Stimulated activated CD4-positive, alpha-beta T cell treated with anti-CD3 and anti-CD28 coated beads, Interleukin-12 subunit alpha, Interleukin-12 subunit beta, amount 100 ng/mL, for 24 hours (primary cell): ENCODE measurements at regions not wholly inside any gene's neighbourhood (a gene's known extent, or its start where the extent isn't known, plus 50 kb on each side); places are given as distances from the start of the nearest gene placed in this dataset.
"Not testable (repeated sequence)": the region's sequence is repeated elsewhere in the genome, so short reads cannot be mapped to it uniquely, and the experiment has no call there.

ENCODE experiments used
- DNase-seq, 2 experiments: peaks; one replicate each; pipeline ENCODE4 v3.0.0-alpha.2; 2020; ENCODE audit warnings: low read depth in 2 of 2

DNA sequence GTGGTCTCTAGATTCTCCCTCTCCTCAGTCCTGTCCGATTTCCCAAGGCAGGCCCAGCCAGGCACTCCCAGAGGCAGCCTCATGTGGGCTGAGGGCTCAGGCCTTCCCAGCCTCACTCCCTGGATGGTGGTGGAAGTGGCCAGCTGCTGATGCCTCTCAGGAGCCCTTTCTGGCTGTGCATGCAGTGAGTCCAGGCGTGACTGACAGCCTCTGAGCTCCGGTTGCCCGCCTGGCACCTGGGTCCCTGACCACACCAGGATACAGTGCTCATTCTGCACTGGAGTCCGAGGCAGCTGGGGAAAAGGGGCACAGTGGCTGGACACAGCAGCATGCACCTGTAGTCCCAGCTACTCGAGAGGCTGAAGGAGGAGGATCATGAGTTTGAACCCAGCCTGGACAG lies 132.6 kb downstream of the CUL2 start:
- no peak for DNase-seq

DNA sequence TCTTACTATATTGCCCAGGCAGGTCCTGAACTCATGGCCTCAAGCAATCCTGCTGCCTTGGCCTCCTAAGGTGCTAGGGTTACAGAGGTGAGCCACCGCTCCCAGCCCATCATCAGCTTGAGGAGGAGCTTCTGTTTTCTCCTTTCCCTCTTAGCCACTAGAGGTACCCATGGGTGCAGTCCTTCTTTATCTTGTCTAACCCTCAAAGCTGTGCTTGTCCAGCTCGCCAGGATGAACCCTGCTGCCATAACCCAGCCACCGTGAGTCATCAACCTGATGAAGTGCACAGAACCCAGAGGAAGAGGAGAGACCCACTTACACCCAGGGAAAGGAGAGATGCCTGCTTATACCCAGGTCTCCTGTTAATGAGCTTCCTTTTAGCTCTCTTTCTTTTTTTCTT lies 133.4 kb downstream of the CUL2 start:
- DNase-seq, result no peak

DNA sequence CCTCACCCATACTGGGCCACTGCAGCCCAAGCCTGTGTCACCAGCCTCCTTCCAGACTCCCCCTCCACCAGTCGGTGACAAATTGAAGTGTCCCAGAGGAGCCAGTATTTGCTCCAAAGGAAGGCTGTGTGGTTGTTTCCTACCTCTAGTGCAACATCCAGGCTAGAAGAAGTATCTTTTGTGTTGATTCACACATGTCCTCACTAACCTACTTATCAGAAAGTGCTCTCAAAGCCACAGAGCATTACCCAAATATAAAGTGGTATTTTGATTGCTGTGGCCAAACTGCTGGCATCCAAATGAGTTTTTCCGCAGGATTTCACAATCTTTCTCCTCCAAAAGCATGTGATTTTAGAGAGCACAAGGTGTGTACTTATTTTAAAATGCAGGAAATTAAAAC lies 134.8 kb downstream of the CUL2 start:
- DNase-seq, result no peak

DNA sequence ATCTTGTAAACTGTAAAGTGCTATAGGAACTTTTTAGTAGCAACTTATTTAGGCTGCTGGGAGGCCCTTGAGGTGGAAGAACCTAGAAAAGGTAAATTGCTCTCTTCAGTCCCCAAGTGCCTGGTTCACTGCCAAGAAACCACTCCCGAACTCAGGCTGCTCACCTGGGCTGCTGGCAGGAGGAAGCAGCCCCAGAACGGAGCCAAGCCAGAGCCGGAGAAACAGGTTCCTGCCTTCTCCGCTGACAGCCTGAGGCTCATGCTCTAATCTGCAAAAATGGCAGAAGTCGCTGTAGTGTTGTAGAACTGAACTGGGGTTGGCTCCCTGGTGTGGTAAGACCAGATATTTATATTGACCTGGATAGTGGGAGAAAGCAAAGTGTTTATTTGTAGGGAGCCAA lies 136.0 kb downstream of the CUL2 start:
- DNase-seq, result no peak

DNA sequence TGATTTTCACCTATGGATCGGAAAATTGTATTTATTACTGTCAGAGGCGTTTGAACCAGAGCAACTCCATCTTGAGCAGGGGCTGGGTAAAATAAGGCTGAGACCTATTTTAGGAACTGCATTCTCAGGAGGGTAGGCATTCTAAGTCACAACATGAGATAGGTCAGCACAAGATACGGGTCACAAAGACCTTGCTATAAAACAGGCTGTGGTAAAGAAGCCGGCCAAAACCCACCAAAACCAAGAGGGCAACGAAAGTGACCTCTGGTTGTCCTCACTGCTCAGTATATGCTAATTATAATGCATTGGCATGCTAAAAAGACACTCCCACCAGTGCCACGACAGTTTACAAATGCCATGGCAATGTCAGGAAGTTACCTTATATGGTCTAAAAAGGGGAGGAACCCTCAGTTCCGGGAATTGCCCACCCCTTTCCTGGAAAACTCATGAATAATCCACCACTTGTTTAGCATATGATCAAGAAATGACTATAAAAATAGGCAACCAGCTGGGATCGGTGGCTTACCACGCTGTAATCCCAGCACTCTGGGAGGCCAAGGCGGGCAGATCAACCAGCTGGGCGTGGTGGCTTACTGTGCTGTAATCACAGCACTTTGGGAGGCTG lies 136.3 kb upstream of the PARD3 start:
- peak in 1 of 2 experiments; percentile 28 for DNase-seq

DNA sequence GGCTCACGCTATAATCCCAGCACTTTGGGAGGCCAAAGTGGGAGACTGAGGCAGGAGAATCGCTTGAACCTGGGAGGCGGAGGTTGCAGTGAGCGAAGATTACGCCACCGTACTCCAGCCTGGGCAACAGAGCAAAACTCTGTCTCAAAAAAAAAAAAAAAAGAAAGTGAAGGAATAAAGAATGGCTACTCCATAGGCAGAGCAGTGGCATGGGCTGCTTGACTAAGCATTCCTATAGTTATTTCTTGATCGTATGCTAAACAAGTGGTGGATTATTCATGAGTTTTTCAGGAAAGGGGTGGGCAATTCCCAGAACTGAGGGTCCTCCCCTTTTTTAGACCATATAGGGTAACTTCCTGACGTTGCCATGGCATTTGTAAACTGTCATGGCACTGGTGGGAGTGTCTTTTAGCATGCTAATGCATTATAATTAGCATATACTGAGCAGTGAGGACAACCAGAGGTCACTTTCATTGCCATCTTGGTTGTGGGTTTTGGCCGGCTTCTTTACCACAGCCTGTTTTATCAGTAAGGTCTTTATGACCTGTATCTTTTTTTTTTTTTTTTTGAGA lies 130.9 kb upstream of the PARD3 start:
- not testable (repeated sequence) for DNase-seq

DNA sequence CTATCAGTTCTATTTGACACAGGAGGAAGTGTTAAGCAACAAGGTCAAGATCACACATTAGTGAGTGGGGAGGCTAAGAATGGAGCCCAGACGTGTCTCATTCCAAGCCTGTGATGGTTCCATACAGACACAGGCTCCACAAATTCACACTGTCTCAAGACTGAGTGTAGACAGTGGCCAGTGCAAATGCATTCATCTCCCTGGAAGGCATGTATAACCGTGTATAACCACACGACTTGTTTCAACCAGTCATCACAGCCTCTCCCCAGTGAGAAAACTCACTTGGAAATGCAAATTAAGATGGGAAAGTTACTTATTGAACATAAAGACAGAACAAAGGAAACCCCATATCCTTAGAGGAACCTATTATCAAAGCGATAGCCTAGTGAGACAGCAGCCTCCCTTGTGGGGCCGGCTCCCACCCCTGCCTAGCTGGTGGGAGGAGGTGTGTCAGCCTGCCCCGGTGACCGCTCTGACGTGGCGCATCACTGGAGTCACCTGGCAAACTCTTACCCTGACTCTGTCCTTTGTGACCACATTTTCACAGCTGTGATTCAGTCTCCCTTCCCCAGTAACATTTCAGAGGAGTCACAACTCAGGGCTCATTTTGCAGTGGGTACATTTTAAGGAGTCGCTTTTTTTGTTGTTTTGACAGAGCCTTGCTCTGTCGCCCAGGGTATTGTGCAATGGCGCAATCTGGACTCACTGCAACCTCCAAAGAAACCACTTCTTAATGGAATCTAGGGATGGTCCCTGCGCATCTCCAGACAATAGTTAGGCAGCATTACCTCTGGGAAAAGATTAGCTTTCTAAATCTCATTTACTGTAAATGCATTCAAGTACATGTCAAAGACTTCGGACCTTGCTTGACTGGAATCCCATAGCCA lies 126.6 kb upstream of the PARD3 start:
- no peak for DNase-seq

DNA sequence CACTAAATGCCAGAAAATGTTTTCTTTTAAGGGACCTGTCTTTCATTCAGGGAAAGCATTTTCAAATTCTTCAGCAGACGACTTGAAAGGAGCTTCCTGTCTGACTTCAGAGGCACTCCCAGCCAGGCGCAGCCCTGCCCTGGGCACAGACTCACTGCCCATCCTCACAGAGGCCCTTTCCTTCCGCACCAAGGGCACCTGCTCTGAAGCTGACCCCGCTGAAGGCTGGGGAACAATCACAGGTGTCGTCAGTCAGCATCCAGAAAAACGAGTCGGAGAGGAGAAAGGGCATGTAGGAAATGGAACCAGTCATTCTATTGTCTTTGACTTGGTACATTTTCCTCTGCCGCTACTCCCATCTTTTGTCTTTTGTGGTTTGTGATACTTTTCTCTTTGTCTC lies 125.3 kb upstream of the PARD3 start:
- no peak for DNase-seq

DNA sequence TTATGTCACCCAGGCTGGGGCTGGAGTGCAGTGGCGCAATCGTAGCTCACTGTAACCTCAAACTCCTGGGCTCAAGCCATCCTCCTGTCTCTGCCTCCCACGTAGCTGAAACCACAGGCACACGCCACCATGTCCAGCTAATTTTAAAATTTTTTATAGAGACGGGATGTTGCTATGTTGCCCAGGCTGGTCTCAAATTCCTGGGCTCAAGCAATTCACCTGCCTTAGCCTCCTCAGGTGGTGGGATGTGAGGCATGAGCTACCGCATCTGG lies 123.2 kb upstream of the PARD3 start:
- no peak for DNase-seq

DNA sequence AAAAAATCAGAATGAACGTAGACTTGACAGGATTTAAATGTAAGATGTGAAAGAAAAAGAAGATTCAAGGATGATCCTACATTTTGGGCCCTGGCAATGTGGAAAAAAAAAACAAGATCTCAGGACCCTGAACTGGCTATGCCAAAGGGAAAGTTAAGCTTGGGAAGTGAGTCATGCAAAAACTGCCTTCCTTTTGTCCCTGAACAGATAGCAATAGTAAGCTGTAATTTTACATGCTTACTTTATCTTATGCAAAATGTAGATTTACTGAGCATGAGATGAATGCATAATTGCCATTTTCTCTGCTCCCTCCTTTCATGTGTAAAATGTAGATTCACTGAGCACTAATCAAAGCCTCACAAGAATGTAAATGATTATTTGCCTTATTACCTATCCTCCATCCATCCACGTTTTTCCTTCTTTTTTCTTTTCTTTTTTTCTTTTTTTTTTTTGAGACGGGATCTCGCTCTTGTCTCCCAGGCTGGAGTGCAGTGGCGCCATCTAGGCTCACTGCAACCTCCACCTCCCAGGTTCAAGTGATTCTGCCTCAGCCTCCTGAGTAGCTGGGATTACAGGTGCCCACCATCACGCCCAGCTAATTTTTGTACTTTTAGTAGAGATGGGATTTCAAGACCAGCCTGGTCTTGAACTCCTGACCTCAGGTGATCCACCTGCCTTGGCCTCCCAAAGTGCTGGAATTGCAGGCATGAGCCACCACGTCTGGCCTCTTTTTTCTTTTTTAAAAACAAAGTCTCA lies 122.7 kb upstream of the PARD3 start:
- not testable (repeated sequence) for DNase-seq

DNA sequence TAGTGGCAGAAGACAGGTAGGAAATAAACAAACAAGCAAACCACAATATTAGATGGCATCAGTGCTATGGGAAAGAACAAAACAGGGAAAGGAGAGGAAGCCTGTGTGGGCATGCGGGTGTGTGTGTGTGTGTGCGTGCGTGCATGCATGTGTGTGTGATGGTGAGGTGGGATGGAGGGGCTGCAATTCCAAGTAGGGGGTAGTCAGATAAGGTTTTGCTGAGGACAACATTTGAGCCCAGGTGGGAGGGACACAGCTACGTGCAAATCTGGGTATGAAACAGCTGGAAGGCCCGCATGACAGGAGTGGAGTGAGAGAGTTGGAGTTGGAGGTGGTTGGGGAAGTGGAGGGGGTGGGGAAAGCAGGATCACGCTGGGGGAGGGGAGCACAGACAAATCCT lies 121.0 kb upstream of the PARD3 start:
- DNase-seq, result no peak

DNA sequence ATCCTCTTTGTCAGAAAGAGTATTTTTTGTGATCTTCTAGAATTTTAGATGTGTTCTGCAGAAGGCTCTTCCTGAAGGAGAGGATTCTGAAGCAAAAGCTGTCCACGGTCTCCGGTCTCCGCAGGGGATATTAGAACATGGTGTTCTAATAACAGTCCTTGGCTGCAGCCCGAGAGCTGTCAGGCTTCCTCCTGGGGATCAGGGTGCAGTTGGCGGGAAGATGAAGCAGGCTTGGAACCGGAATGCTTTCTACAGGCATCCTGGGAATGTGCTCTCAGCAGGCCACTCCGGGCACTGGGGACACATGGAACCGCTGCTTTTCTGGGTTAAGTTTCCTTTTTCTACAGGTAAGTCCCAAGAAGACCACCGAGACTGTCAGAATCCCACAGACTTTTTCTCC lies 118.6 kb upstream of the PARD3 start:
- DNase-seq, result no peak

DNA sequence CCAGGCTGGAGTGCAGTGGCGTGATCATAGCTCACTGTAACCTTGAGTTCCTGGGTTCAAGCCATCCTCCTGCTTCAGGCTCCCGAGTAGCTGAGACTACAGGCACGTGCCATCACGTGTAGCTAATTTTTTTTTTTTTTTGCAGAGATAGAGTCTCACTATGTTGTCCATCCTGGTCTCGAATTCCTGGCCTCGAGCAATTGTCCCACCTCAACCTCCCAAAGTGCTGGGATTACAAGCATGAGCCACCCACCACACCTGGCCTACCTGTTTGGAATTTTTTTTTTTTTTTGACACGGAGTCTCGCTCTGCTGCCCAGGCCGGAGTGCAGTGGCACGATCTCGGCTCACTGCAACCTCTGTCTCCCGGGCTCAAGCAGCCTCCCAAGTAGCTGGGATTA lies 117.1 kb upstream of the PARD3 start:
- DNase-seq, result no peak

DNA sequence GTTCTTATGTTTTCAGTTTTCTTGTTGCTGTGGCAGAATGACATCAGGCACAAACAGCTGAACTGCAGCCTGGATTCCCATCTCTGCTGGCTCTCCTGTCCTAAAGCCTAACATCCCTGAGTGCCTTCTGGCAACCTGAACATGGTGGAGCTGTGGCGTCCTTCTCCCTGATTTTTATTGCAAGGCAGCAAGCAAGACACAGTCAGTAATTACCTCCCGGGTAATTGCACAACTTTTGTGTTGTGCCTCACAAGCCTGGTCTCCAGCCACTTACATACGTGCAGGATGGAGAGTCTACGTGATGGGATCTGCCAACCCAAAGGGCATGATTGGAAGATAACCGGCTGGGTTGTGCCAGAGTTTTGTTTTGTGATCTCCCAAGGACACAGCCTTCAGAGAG lies 116.1 kb upstream of the PARD3 start:
- DNase-seq, result no peak

DNA sequence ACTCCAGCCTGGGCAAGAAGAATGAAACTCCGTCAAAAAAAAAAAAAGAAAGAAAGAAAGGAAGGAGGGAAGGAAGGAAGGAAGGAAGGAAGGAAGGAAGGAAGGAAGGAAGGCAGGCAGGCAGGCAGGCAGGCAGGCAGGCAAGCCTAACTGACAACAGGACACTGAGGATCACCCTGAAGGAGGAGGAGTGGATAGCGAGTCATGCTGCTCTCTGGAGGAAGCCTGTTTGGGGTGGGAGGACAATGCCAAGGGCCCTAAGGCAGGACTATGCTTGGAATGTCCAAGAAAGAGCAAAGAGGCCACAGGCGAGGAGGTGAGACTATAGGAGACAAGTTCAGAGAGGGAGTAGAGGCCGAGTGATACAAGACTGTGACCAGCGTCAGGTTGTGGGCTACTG lies 107.0 kb upstream of the PARD3 start:
- DNase-seq, result no peak

DNA sequence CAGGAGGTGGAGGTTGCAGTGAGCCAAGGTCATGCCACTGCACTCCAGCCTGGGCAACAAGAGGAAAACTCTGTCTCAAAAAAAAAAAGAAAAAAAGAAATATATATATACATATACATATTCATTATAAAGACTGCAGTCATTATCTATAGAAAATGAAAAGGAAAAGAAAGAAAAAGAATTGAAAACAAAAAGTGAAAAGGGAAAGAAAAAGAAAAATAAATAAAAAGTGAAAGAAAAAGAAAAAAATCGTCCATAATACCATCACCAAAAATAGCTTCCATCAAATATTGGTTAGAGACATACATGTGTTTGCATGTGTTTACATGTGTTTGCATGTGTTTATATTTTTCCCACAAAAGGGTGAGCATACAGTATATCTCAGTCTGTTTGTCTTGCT lies 105.5 kb upstream of the PARD3 start:
- no peak for DNase-seq

DNA sequence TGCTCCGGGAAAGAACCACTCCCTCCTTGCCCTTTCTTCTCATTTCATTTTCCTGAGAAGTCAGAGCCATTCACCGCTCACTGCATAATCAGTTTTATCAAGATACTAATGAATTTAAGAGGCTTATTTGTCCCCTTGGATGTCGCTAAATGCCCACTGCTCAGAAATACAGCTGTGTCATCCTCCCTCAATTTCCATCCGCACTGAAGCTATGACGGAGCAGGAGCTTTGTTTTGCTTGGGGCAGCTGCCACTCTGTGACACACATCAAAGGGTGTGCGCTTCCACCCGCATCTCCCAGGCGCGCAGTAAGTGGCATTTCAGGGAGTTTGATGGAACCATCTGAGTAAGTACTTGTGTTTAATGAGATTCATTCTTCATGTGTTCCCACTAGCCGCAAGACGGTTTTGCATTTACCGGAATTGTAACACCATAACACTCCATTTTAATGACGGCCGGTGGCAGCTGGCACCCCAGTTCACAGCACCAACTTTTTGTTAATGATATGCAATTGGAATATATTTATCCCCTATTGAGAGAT lies 103.8 kb upstream of the PARD3 start:
- DNase-seq, result no peak

DNA sequence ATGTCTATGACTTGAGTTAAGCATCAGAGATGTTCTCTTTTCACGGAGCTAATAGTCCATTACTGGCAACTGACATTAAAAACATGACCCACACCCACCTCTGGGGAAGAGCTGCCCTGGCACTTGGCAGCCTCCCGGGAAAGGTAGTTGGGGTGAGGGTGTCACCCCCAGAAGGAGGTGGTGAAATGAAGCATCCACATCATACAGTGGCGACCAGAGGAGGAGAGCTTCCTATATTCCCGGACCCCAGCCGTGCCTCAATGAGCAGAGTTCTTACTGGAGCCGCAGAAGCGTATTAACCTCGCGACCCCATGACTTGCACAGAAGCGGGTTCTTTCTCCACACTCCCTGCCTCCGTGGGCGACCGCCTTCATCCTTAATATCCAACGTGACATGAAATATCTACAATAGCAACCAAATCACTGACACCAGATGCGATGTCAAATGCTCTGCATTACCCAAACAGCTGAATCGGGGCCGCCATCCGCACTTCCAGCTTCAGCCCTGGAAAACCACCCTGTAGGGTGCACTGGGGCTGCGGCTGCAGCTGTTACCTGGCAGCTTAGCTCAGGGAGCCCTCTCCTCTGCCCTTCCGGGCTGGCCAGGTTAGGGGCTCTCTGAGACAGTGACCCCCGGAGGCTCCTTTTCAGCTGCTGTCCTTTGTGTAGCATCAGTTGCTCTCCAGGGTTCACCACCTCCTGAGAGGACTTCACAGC lies 103.1 kb upstream of the PARD3 start:
- DNase-seq, result no peak

DNA sequence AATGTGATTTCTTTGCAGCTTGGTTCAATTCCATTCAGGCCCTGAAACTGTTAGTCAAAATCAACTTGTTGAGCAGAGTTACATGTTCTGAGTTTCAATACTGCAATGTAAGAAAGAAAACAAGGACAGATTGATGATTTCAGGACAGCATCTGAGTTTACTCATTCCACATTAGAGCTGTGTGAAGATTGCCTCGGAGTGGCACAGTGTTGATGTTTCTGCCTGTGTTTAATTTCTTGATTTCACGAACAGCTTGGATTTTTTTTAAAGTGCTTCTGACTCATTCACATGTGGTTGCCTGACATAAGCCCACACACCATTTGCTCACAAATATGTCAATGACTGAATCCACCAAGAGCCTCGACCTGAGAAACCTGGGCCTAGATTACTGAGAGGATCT lies 101.2 kb upstream of the PARD3 start:
- DNase-seq, result no peak

DNA sequence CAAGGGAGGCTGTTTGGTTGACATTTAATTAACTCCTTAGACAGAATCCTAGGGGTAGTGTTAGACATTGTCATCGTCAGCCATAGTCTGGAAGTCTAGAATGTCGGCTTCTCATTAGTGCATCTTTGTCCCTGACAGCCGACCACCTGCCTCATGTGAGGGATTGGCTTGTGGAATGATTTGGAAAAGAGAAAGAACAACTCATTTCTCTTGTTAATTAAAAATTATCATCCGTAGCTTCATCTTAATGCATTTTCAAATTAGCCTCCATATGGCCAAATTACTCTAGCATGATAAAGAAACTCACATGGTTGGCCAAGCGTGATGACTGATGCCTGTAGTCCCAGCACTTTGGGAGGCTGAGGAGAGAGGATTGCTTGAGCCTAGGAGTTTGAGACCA lies 97.7 kb upstream of the PARD3 start:
- no peak for DNase-seq

DNA sequence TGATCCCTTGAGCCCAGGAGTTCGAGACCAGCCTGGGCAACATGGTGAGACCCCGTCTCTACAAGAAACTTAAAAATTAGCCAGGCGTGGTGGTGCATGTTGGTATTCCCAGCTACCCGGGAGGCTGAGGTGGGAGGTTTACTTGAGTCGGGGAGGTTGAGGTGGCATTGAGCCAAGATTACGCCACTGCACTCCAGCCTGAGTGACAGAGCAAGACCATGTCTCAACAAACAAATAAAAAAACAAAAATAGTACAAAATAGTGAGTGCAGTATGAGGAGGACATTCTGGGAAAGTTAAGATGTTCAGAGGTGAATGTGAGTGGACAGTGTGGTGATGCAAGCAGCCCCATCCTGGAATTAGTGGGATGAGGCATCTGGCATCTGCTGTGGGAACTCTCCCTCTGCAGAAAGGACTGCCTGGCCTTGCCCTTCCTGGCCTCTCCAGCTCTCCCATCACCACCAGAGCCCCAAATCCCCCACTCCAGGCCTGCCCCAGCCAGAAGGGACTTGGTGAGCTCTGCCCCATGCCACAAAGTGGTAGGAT lies 96.6 kb upstream of the PARD3 start:
- DNase-seq, result no peak

DNA sequence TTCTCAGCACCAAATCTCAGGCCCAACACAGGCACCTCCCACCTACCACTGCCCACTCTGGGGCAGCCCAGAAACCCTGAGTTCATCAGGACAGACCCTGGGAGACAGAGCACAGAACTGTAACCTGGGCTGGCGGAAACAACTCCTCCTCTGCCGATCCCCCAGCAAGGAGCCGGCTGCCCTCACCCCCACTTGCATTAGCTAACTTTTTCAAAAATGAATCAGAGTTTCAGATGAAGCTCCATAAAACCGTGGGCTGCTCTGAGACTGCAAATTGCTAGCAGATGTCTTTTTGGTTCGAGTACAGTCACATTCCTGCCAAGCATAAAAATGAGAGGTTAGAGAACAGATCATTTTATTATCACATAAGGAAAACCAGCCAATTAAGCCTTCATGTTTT lies 93.4 kb upstream of the PARD3 start:
- DNase-seq, result no peak
